H1 (cell line): ENCODE measurements at regions not wholly inside any gene's neighbourhood (a gene's known extent, or its start where the extent isn't known, plus 50 kb on each side); places are given as distances from the start of the nearest gene placed in this dataset.

Experiments used
- CTCF ChIA-PET: fragments of 300-600 bp; sonication (Branson Sonifier 250); formaldehyde crosslinking; loops from one replicate; lab custom pipeline; 2021; ENCODE audit not compliant: partially characterized antibody; lab: Charles Lee
- POLR2A ChIA-PET: fragments of 300-600 bp; sonication (Branson Sonifier 250); formaldehyde crosslinking; loops from one replicate; lab custom pipeline; 2021; ENCODE audit warnings: inconsistent platforms; ENCODE audit not compliant: partially characterized antibody; lab: Charles Lee
- DNase-seq, 2 experiments: peaks; one replicate each; pipeline versions ENCODE4 v3.0.0 to v3.0.0-alpha.2; 2010 to 2022; ENCODE audit warnings: low spot score in 2 of 2, low read depth in 1 of 2, mixed read lengths in 1 of 2
- FAIRE-seq: peaks from 2 replicates; lab custom pipeline; 2011; peaks lifted over from hg19 to GRCh38; lab: Jason Lieb, UNC
- H2AFZ ChIP-seq: 2 replicates; pipeline ENCODE4 v1.8.1; 2012; ENCODE audit warnings: low read length, inconsistent platforms
- H2AK5ac ChIP-seq: 2 replicates; pipeline ENCODE4 v1.6.1; 2013; ENCODE audit warnings: low read depth, low read length
- H2BK120ac ChIP-seq: replicated peaks from 2 replicates; pipeline ENCODE3; 2013; ENCODE audit warnings: low read depth, low read length, inconsistent platforms
- H2BK12ac ChIP-seq: 2 replicates; pipeline ENCODE4 v1.6.1; 2013; ENCODE audit warnings: low read depth, low read length
- H2BK15ac ChIP-seq: 2 replicates; pipeline ENCODE4 v1.6.1; 2013; ENCODE audit warnings: low read length
- H2BK20ac ChIP-seq: 2 replicates; pipeline ENCODE4 v1.6.1; 2013; ENCODE audit warnings: low read length
- H2BK5ac ChIP-seq: 2 replicates; pipeline ENCODE4 v1.6.1; 2013; ENCODE audit warnings: low read depth, low read length
- H3K14ac ChIP-seq: 2 replicates; pipeline ENCODE4 v1.6.1; 2013; ENCODE audit warnings: inconsistent platforms; ENCODE audit not compliant: insufficient read length
- H3K18ac ChIP-seq: 2 replicates; pipeline ENCODE4 v1.6.1; 2013; ENCODE audit warnings: low read length; ENCODE audit errors: extremely low read depth
- H3K23ac ChIP-seq: 2 replicates; pipeline ENCODE4 v1.6.1; 2013; ENCODE audit warnings: inconsistent platforms; ENCODE audit not compliant: insufficient read length
- H3K23me2 ChIP-seq: 2 replicates; pipeline ENCODE4 v1.6.1; 2013; ENCODE audit warnings: low read depth, low read length
- H3K27ac ChIP-seq: 2 replicates; pipeline ENCODE4 v1.6.1; 2011; ENCODE audit warnings: low read depth, low read length, inconsistent platforms
- H3K27me3 ChIP-seq, 4 experiments: replicated peaks in 1 of 4; 1 replicate in 1 of 4; 2 replicates in 3 of 4; pipeline versions ENCODE4 v1.6.1 to v1.8.1; 2011 to 2013; ENCODE audit warnings: low read length in 3 of 4, mild to moderate bottlenecking in 3 of 4, inconsistent platforms in 2 of 4, mixed read lengths in 2 of 4, moderate library complexity in 1 of 4; ENCODE audit not compliant: control insufficient read depth in 3 of 4, insufficient read depth in 3 of 4; ENCODE audit errors: extremely low read depth in 1 of 4
- H3K36me3 ChIP-seq, 4 experiments: 2 replicates each; pipeline versions ENCODE4 v1.6.1 to v1.8.1; 2011 to 2013; ENCODE audit warnings: mild to moderate bottlenecking in 4 of 4, low read length in 3 of 4, moderate library complexity in 2 of 4, control low read depth in 1 of 4, inconsistent platforms in 1 of 4; ENCODE audit not compliant: insufficient read depth in 4 of 4, control insufficient read depth in 2 of 4
- H3K4ac ChIP-seq: replicated peaks from 2 replicates; pipeline ENCODE3; 2013; ENCODE audit warnings: low read length, low read depth, mixed read lengths, inconsistent platforms; ENCODE audit not compliant: insufficient read length
- H3K4me1 ChIP-seq, 4 experiments: replicated peaks in 1 of 4; 1 replicate in 1 of 4; 2 replicates in 3 of 4; pipeline versions ENCODE4 v1.6.1 to v1.8.1; 2011 to 2013; ENCODE audit warnings: low read length in 3 of 4, inconsistent platforms in 2 of 4, mixed read lengths in 1 of 4; ENCODE audit not compliant: insufficient read depth in 4 of 4, control insufficient read depth in 3 of 4
- H3K4me2 ChIP-seq, 2 experiments: 2 replicates each; pipeline versions ENCODE4 v1.6.1 to v1.8.1; 2011 to 2013; ENCODE audit warnings: low read depth in 2 of 2, low read length in 2 of 2, control low read depth in 1 of 2, inconsistent platforms in 1 of 2, mild to moderate bottlenecking in 1 of 2; ENCODE audit not compliant: insufficient read depth in 1 of 2
- H3K4me3 ChIP-seq, 4 experiments: fragments of 200-600, 300-600 bp in 1 of 4; sonication (generic), shearing (Covaris generic), sonication (Bioruptor Twin) in 1 of 4; 2 replicates each; pipeline versions ENCODE4 v1.5.1 to v1.8.1; 2011 to 2016; ENCODE audit warnings: low read length in 4 of 4, low read depth in 3 of 4, control low read depth in 2 of 4, inconsistent platforms in 2 of 4, mild to moderate bottlenecking in 2 of 4, mixed read lengths in 1 of 4, moderate library complexity in 1 of 4; ENCODE audit not compliant: insufficient read depth in 2 of 4; ENCODE audit errors: extremely low read depth in 1 of 4
- H3K56ac ChIP-seq: replicated peaks from 2 replicates; pipeline ENCODE3; 2013; ENCODE audit warnings: low read depth, mild to moderate bottlenecking, mixed read lengths, low read length, inconsistent platforms; ENCODE audit not compliant: insufficient read length
- H3K79me1 ChIP-seq: 2 replicates; pipeline ENCODE4 v1.6.1; 2013; ENCODE audit warnings: low read depth, low read length, control low read depth
- H3K79me2 ChIP-seq, 2 experiments: 2 replicates each; pipeline versions ENCODE4 v1.6.1 to v1.8.1; 2012 to 2013; ENCODE audit warnings: low read length in 2 of 2, mild to moderate bottlenecking in 2 of 2, inconsistent platforms in 1 of 2; ENCODE audit not compliant: insufficient read depth in 2 of 2, control insufficient read depth in 1 of 2
- H3K9ac ChIP-seq, 4 experiments: replicated peaks in 1 of 4; 1 replicate in 1 of 4; 2 replicates in 3 of 4; pipeline versions ENCODE4 v1.6.1 to v1.8.1; 2011 to 2013; ENCODE audit warnings: low read depth in 3 of 4, low read length in 3 of 4, control low read depth in 2 of 4, mild to moderate bottlenecking in 2 of 4, moderate library complexity in 2 of 4, inconsistent platforms in 1 of 4; ENCODE audit errors: extremely low read depth in 1 of 4
- H3K9me3 ChIP-seq, 2 experiments: 2 replicates each; pipeline versions ENCODE4 v1.6.1 to v1.8.1; 2012 to 2013; ENCODE audit warnings: mild to moderate bottlenecking in 2 of 2, moderate library complexity in 2 of 2, control low read depth in 1 of 2, inconsistent platforms in 1 of 2, low read depth in 1 of 2, low read length in 1 of 2, mixed read lengths in 1 of 2; ENCODE audit not compliant: insufficient read depth in 2 of 2
- H4K20me1 ChIP-seq, 2 experiments: replicated peaks in 1 of 2; 2 replicates each; pipeline versions ENCODE3 to v1.8.1; 2011 to 2013; ENCODE audit warnings: inconsistent platforms in 2 of 2, low read length in 2 of 2, mild to moderate bottlenecking in 1 of 2; ENCODE audit not compliant: insufficient read depth in 2 of 2, control insufficient read depth in 1 of 2
- H4K5ac ChIP-seq: 2 replicates; pipeline ENCODE4 v1.6.1; 2013; ENCODE audit warnings: low read length, low read depth, mixed read lengths, inconsistent platforms; ENCODE audit not compliant: insufficient read length
- H4K8ac ChIP-seq: 2 replicates; pipeline ENCODE4 v1.8.0; 2013; ENCODE audit warnings: mild to moderate bottlenecking, moderate library complexity, low read length, inconsistent platforms; ENCODE audit not compliant: insufficient read depth; ENCODE audit errors: extremely low read depth
- H4K91ac ChIP-seq: replicated peaks from 2 replicates; pipeline ENCODE3; 2013; ENCODE audit warnings: low read length, mixed read lengths, inconsistent platforms; ENCODE audit not compliant: insufficient read length
- CEBPB ChIP-seq: IDR thresholded peaks from 2 replicates; pipeline ENCODE4 v1.6.1; 2012; ENCODE audit warnings: low read depth, low read length
- CHD1 ChIP-seq: IDR thresholded peaks from 2 replicates; pipeline ENCODE4 v1.6.1; 2012; ENCODE audit warnings: low read depth, low read length, improper control_type of control experiment
- EP300 ChIP-seq, 2 experiments: IDR thresholded peaks; 1 replicate in 1 of 2; 2 replicates in 1 of 2; pipeline ENCODE4 v1.6.1; 2011 to 2012; ENCODE audit warnings: low read depth in 2 of 2, low read length in 2 of 2, mild to moderate bottlenecking in 2 of 2, borderline replicate concordance in 1 of 2, inconsistent platforms in 1 of 2, moderate library complexity in 1 of 2
- FOSL1 ChIP-seq: IDR thresholded peaks from 2 replicates; pipeline ENCODE4 v1.6.1; 2011; ENCODE audit warnings: mild to moderate bottlenecking, low read depth, low read length, moderate library complexity; ENCODE audit not compliant: insufficient read depth
- GABPA ChIP-seq: IDR thresholded peaks from 2 replicates; pipeline ENCODE4 v1.6.1; 2011; ENCODE audit warnings: mild to moderate bottlenecking, low read length, moderate library complexity, borderline replicate concordance; ENCODE audit not compliant: insufficient read depth
- RFX5 ChIP-seq: IDR thresholded peaks from 2 replicates; pipeline ENCODE4 v1.6.1; 2011; ENCODE audit warnings: low read depth, low read length, improper control_type of control experiment, borderline replicate concordance
- SP1 ChIP-seq: IDR thresholded peaks from 2 replicates; pipeline ENCODE4 v1.6.1; 2011; ENCODE audit warnings: low read depth, low read length
- WGBS, 2 experiments: shearing (Covaris generic) in 1 of 2; methylation state at CpG; one replicate each; pipeline versions ENCODE4 v1.1.6 to v1.1.7; 2013 to 2015; ENCODE audit warnings: low lambda C conversion rate in 2 of 2, mixed read lengths in 2 of 2, inconsistent platforms in 1 of 2, low coverage in 1 of 2, missing lambda C conversion rate in 1 of 2; ENCODE audit not compliant: insufficient replicate concordance in 2 of 2, insufficient coverage in 1 of 2, insufficient read length in 1 of 2; ENCODE audit errors: extremely low coverage in 1 of 2, missing lambda C conversion rate in 1 of 2; 5-methylcytosine and 5-hydroxymethylcytosine counted together

- H2AK5ac ChIP-seq = no peak overlapping the region
- no peak for FAIRE-seq
- no peak overlapping the region; the same call in 1 of the 2 replicates for H3K18ac ChIP-seq
- H3K9ac ChIP-seq = no peak overlapping the region
- H3K27me3 ChIP-seq = no peaks in the 10 kb centered on the region
- H3K36me3 ChIP-seq = no peaks in the 10 kb centered on the region
- DNase-seq = no peak
- no peak overlapping the region for H3K14ac ChIP-seq
- H2BK5ac ChIP-seq = no peak overlapping the region
- TF ChIP-seq CHD1 = no peak
- no peak for TF ChIP-seq GABPA
- no peak for TF ChIP-seq EP300 (IDR thresholded peaks at IDR 0.05; ENCODE audit: borderline replicate concordance in 1 of 2, low read depth in 2 of 2, low read length in 2 of 2)
- no peak for TF ChIP-seq RFX5
- no peak for TF ChIP-seq FOSL1
- TF ChIP-seq CEBPB = 0 out of 2 replicates have a peak, but pooled peaks have one; percentile 21
- TF ChIP-seq SP1 = no peak
- H4K91ac ChIP-seq = no peak overlapping the region
- no peak overlapping the region for H3K4me3 ChIP-seq
- peak overlapping the region; percentile 35; the same call in 1 of the 2 replicates for H4K8ac ChIP-seq
- H3K56ac ChIP-seq = no peak overlapping the region
- no peaks in the 10 kb centered on the region for H3K9me3 ChIP-seq
- no peaks in the 10 kb centered on the region for H3K79me2 ChIP-seq
- H2BK12ac ChIP-seq = no peak overlapping the region
- H3K23me2 ChIP-seq = peaks cover 13% of the 10 kb centered on the region; the same call in 1 of the 2 replicates
- ChIA-PET CTCF (no interaction called here), POLR2A (interaction anchor here (1.5 kb wide), 1 partner anchor 9 kb away, joined by 5 read pairs; no protein-coding TSS in a partner anchor)
- H3K23ac ChIP-seq = no peak overlapping the region
- H3K79me1 ChIP-seq = no peaks in the 10 kb centered on the region
- no peak overlapping the region for H2BK15ac ChIP-seq
- H3K4ac ChIP-seq = no peak overlapping the region
- no peak overlapping the region for H3K27ac ChIP-seq
- no peak overlapping the region for H3K4me2 ChIP-seq
- WGBS, 2 experiments = 83% methylated on average over 19 of the region's 23 CpGs; no CpG with 5 or more reads in 1 of the 2 experiments
- H2BK20ac ChIP-seq = no peak overlapping the region
- no peak overlapping the region for H4K5ac ChIP-seq
- H2BK120ac ChIP-seq = no peak overlapping the region
- no peak overlapping the region for H2AFZ ChIP-seq
- H3K4me1 ChIP-seq = 0 out of 7 replicates have a peak, but pooled peaks cover 0 to 4% (median 0%) of the 10 kb centered on the region in 4 experiments
- H4K20me1 ChIP-seq = peaks cover 0 to 6% of the 10 kb centered on the region in 2 experiments
These were observed 109.9 kb downstream of the RBFOX3 start for GRCh38 chr17:79500745-79501618.
